Esophagus mucosa (tissue), 1 donor: ENCODE measurements at regions not wholly inside any gene's neighbourhood (a gene's known extent, or its start where the extent isn't known, plus 50 kb on each side); places are given as distances from the start of the nearest gene placed in this dataset.
A peak's percentile ranks its signal among the peaks of the same experiment; 100 is the strongest.

ENCODE experiments used
- ATAC-seq: fragments of 200-7000 bp; cut with Tn5 transposase; one replicate; pipeline ENCODE4 v1.9.1; 2020
- donor health status: DM: yes; HTN: yes; CAD: no.

- ATAC-seq = no peak
These were observed 198.4 kb upstream of the NRP1 start for GRCh38 chr10:33532901-33533300.

- no peak for ATAC-seq
These were observed 194.8 kb upstream of the NRP1 start for GRCh38 chr10:33529234-33529633.

- no peak for ATAC-seq
These were observed 190.5 kb upstream of the NRP1 start for GRCh38 chr10:33524966-33525365.

- no peak for ATAC-seq
These were observed 189.6 kb upstream of the NRP1 start for GRCh38 chr10:33524041-33524440.

- ATAC-seq = no peak
These were observed 188.8 kb upstream of the NRP1 start for GRCh38 chr10:33523236-33523792.

- ATAC-seq = no peak
These were observed 187.4 kb upstream of the NRP1 start for GRCh38 chr10:33521904-33522303.

GRCh38 chr10:33521062-33521461, 186.6 kb upstream of the NRP1 start:
- no peak for ATAC-seq

GRCh38 chr10:33520223-33520622, 185.8 kb upstream of the NRP1 start:
- ATAC-seq = no peak

- no peak for ATAC-seq
These were observed 184.8 kb upstream of the NRP1 start for GRCh38 chr10:33519130-33519860.

GRCh38 chr10:33510206-33510605, 175.7 kb upstream of the NRP1 start:
- ATAC-seq = no peak

- ATAC-seq = peak; percentile 76
These were observed 174.9 kb upstream of the NRP1 start for GRCh38 chr10:33509231-33509831.

GRCh38 chr10:33507662-33508425, 173.4 kb upstream of the NRP1 start:
- no peak for ATAC-seq

- ATAC-seq = no peak
These were observed 172.6 kb upstream of the NRP1 start for GRCh38 chr10:33506838-33507661.

- no peak for ATAC-seq
These were observed 171.9 kb upstream of the NRP1 start for GRCh38 chr10:33506391-33506790.

- no peak for ATAC-seq
These were observed 166.7 kb upstream of the NRP1 start for GRCh38 chr10:33501161-33501560.

- no peak for ATAC-seq
These were observed 164.0 kb upstream of the NRP1 start for GRCh38 chr10:33498391-33498891.

GRCh38 chr10:33497338-33497737, 162.9 kb upstream of the NRP1 start:
- no peak for ATAC-seq

GRCh38 chr10:33496096-33496495, 161.6 kb upstream of the NRP1 start:
- no peak for ATAC-seq

- no peak for ATAC-seq
These were observed 160.3 kb upstream of the NRP1 start for GRCh38 chr10:33494694-33495265.

- no peak for ATAC-seq
These were observed 159.5 kb upstream of the NRP1 start for GRCh38 chr10:33493978-33494377.

GRCh38 chr10:33493497-33493896, 159.0 kb upstream of the NRP1 start:
- no peak for ATAC-seq
